D341Med (cell line): ENCODE measurements at regions not wholly inside any gene's neighbourhood (a gene's known extent, or its start where the extent isn't known, plus 50 kb on each side); places are given as distances from the start of the nearest gene placed in this dataset.
"Not testable (repeated sequence)": the region's sequence is repeated elsewhere in the genome, so short reads cannot be mapped to it uniquely, and the experiment has no call there.

Experiments used
- DNase-seq: peaks from one replicate; pipeline ENCODE4 v3.0.0; 2012; ENCODE audit warnings: low spot score

DNA sequence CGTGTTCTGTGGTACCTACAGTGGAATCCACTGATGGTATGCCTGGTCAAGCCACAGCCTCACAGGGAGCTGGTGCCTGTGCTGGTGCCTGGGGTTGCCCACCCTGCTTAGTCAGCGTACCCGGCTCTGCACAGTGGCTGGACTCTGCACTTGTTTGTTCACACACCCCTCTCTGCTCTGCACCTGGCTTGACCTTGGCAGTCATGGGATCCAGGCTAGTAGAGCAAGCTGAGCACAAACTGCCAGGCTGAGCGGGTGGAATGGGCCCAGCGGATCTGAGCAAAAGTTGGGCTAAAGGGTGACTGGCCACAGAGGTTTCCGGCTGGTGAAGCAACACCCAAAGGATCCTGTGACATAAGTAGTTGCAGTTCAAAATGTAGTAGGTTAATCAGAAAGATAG lies 163.5 kb downstream of the CDH19 start:
- no peak for DNase-seq

- no peak for DNase-seq
Observed at GRCh38 chr18:66439670-66440069, 164.2 kb downstream of the CDH19 start.

GRCh38 chr18:66438711-66439536 lies 165.0 kb downstream of the CDH19 start:
- DNase-seq: no peak

- no peak for DNase-seq
Observed at GRCh38 chr18:66432636-66433035, 171.3 kb downstream of the CDH19 start.

- DNase-seq: no peak
Observed at GRCh38 chr18:66428795-66429194, 175.1 kb downstream of the CDH19 start.

GRCh38 chr18:66419400-66419799 lies 184.5 kb downstream of the CDH19 start:
- no peak for DNase-seq

GRCh38 chr18:66410692-66411091 lies 193.2 kb downstream of the CDH19 start:
- no peak for DNase-seq

- no peak for DNase-seq
Observed at GRCh38 chr18:66395671-66396218, 208.1 kb downstream of the CDH19 start.

- DNase-seq: no peak
Observed at GRCh38 chr18:66393463-66393862, 210.4 kb downstream of the CDH19 start.

DNA sequence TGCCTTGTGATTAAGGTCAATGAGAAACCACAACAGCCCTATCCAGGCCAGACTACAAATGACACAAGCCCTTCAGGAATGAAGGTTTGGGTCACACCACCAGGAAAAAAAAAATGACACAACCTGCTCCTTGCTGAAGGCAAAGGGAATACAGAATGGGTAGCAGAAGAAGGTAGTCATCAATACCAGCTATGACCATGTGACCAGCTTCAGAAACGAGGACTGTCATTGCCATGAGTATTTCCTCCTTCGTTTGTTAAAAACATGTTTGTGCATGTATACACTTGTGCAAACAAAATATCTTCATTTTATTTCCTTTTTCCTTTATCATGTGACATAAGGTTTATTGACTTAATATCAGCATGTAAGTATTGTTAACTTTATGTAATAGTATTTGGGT lies 226.6 kb downstream of the CDH19 start:
- DNase-seq: no peak

DNA sequence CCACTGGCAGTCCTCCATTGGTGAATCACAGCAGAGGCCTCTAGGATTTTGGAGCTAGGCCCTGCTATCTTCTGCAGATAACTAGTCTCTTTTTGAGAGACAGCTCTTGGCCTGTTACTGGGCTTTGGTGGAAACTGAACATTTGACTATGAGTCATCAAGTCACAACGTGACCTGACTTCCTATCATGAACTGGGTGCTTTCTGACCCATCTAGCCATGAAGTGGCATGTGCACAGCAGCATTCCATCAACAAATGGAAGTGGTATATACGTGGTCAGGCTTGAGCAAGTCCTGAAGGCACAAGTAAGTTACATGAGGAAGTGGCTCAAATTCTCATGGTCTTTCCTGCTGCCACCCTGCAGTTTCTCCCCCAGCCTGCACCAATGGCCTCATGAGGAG lies 228.5 kb downstream of the CDH19 start:
- not testable (repeated sequence) for DNase-seq

DNA sequence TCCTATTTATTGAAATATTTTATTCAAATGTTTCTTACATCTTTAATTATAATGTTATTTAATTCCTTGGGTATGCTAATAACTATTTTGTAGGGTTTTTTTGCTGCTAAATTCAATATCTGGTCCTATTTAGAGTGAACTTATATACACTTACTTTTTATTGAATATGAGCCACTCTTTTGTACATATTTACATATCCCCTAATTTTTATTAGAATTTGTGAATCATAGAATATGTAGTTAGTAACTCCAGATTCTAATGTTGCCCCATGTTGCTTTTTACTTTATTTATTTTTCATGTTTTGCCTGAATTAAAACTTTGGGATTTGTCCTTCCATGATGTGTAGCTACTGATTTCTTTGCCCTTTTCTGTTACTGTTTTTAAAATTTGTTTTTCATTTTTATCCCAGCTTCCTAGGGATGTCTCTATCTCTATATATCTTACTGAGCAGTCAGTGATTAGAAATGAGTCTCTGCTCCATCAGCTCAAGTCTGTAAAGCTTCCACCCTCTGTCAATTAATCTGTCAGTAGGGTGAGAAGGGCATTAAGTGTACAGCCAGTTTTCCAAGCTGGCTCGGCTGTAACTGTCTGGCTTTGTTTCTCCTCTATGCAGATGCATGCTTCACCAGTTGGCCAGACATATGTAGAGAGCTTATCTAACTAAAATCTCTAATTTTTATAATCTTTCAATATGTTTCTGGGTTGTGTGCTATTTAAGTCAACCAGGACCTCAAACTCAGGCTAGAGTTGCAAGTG lies 256.9 kb downstream of the CDH19 start:
- peak; percentile 70 for DNase-seq

GRCh38 chr18:66344227-66344626 lies 259.7 kb downstream of the CDH19 start:
- no peak for DNase-seq

GRCh38 chr18:66342577-66342976 lies 261.3 kb downstream of the CDH19 start:
- no peak for DNase-seq

GRCh38 chr18:66334534-66334933 lies 269.4 kb downstream of the CDH19 start:
- no peak for DNase-seq

DNA sequence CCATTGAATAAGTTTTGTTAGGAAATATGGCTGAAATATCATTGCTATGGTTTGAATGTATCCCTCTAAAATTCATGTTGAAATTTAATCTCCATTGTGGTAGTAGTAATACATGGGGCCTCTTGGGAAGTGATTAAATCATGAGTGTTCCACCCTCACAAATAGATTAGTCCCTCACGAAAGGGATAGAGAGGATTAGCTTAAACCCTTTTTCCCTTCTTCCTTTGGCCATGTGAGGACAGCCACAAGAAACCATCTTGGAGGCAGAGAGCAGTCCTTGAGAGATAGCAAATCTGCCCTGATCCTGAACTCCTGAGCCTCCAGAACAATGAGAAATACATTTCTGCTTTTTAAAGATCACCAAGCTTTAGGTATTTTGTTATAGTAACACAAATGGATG lies 274.2 kb downstream of the CDH19 start:
- DNase-seq: peak; percentile 66

DNA sequence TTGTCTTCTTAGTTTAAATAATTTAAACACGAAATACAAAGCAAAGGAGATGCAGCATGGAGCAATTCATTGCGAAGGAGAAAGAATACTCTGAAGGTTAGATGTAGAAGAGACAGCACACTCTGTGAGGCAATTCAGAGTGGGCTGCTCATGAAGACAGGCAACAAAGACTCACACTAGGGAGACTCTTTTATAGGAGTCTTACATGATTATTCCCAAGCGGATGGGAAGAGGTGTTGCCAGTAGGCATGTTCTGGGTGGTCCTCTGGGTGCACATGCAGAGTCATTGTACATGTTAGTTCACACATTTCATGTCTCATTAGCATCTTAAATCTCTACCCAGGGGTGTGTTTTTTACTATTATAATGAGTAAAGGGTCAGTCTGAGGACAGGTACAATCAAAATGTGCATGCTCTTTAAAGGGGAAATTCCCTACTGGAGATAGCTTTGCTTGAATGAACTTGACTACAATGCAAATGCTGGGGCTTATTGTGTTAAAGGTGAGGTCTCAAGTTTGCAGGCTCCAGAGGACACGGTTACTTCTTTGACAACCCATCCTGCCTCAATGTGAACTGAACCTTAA lies 275.5 kb downstream of the CDH19 start:
- no peak for DNase-seq

- no peak for DNase-seq
Observed at GRCh38 chr18:66325251-66325650, 278.6 kb downstream of the CDH19 start.

DNA sequence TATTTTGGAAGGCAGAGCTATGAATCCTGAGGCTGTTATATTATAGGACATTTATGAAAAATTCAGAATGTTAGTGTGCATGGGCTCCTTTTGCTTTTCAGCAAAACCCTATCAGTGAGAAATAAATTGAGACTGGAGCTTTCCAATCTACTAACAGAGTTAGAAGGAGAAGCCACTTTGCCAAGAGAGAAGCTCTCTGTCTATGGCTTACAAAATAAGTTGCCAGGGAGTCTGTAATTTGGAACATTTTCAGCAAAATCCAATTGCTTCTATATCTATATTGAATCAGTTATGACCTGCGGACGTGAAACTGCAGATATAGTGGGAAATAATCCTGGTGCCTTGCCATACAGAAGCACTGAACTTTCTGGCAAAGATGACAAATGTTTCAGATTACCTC lies 279.3 kb downstream of the CDH19 start:
- DNase-seq: no peak

DNA sequence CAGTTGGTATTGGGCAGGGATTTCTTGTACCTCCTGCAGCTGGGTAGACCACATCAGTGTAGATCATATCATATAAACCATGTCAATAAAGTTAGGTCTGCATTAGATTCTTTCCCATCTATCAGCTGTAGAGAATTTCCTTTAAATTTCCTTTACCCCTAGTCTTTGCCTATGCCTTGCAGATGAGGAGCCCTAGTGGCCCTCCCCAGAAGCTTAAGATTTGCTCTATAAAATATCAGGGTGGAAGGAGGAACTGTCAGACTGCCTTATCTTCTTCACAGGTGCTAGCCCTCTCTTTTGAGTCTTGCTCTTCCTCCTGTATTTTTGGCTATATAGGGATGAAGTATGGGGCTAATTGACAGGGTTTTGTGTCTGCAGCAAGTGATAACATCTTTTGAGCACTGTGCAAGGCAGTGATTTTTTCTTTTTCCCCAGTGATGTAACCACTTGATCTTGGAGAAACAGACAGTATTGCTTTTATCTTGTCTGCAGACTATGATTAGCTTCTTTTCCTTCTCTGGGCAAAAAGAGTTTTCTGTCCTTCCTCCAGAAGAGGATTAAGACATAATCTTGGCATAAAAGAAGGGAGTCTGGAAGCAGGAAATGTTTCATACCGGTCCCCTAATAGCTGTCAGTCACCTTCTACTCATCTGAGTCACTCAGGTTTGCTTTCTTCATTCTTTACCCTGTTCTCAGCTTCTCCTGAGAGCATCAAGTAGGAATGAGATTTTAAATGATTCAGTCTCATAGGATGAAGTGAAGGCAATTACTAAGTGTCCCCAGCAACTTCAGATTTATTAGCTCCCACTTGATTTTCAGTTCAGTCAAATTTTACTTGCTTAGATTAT lies 286.4 kb downstream of the CDH19 start:
- no peak for DNase-seq

GRCh38 chr18:66316701-66317100 lies 287.2 kb downstream of the CDH19 start:
- no peak for DNase-seq

DNA sequence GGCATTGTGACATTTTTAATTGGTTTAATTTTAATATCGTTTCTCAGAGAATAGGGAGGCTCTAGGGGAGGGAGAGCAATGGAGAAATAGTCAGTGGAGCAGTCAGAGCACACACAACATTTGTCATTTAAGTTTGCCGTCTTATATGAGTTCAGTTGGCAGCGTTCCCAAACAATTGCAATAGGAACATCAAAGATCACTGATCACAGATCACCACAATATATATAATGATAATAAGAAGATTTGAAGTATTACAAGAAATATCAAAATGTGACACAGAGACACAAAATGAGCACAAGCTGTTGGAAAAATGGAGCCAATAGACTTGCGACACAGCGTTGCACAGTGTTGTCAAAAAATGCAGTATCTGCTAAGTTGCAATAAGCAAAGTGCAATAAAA lies 303.7 kb downstream of the CDH19 start:
- no peak for DNase-seq
